ENCODE measurements at regions not wholly inside any gene's neighbourhood (a gene's known extent, or its start where the extent isn't known, plus 50 kb on each side); places are given as distances from the start of the nearest gene placed in this dataset.

GRCh38 chr7:39808796-39809481 lies 141.1 kb upstream of the CDK13 start:
- H3K36me3 ChIP-seq (replicated peaks; ENCODE audit: low read depth, low read length): no peaks in the 10 kb centered on the region
- no peak overlapping the region for H3K4me3 ChIP-seq (ENCODE audit: low read length)
- H4K20me1 ChIP-seq (ENCODE audit: insufficient read depth, low read length): no peaks in the 10 kb centered on the region
- H2AFZ ChIP-seq (ENCODE audit: low read depth, low read length): no peak overlapping the region
- no peak overlapping the region for H3K27ac ChIP-seq (ENCODE audit: low read length)
- peaks cover 8% of the 10 kb centered on the region; the same call in 1 of the 2 replicates for H3K27me3 ChIP-seq (ENCODE audit: low read depth, low read length)
- H3K4me1 ChIP-seq (ENCODE audit: low read length): peaks cover 4% of the 10 kb centered on the region; the same call in 1 of the 2 replicates
- no peak overlapping the region for H3K9ac ChIP-seq (ENCODE audit: low read length)
- no peaks in the 10 kb centered on the region for H3K79me2 ChIP-seq (ENCODE audit: low read length)
- TF ChIP-seq CTCF (IDR thresholded peaks at IDR 0.05; ENCODE audit: low read depth, low read length) (no peak), EZH2phosphoT487 (IDR thresholded peaks at IDR 0.05; ENCODE audit: low read depth) (no peak)
- no peaks in the 10 kb centered on the region for H3K9me3 ChIP-seq (ENCODE audit: insufficient read depth, low read length)
- H3K4me2 ChIP-seq (ENCODE audit: low read length): no peak overlapping the region

- no peak overlapping the region for H3K27ac ChIP-seq (ENCODE audit: low read length)
- no peak overlapping the region for H3K4me3 ChIP-seq (ENCODE audit: low read length)
- TF ChIP-seq CTCF (IDR thresholded peaks at IDR 0.05; ENCODE audit: low read depth, low read length) (no peak), EZH2phosphoT487 (IDR thresholded peaks at IDR 0.05; ENCODE audit: low read depth) (no peak)
- H3K9ac ChIP-seq (ENCODE audit: low read length): no peak overlapping the region
- H3K9me3 ChIP-seq (ENCODE audit: insufficient read depth, low read length): no peaks in the 10 kb centered on the region
- no peaks in the 10 kb centered on the region for H4K20me1 ChIP-seq (ENCODE audit: insufficient read depth, low read length)
- no peaks in the 10 kb centered on the region for H3K36me3 ChIP-seq (replicated peaks; ENCODE audit: low read depth, low read length)
- H3K27me3 ChIP-seq (ENCODE audit: low read depth, low read length): peaks cover 21% of the 10 kb centered on the region
- H3K4me2 ChIP-seq (ENCODE audit: low read length): no peak overlapping the region
- H3K4me1 ChIP-seq (ENCODE audit: low read length): peaks cover 4% of the 10 kb centered on the region; the same call in 1 of the 2 replicates
- H2AFZ ChIP-seq (ENCODE audit: low read depth, low read length): no peak overlapping the region
- no peaks in the 10 kb centered on the region for H3K79me2 ChIP-seq (ENCODE audit: low read length)
These were observed 139.8 kb upstream of the CDK13 start for GRCh38 chr7:39810204-39810642.

GRCh38 chr7:39810710-39811109 lies 139.3 kb upstream of the CDK13 start:
- Histone ChIP-seq H3K4me1 (ENCODE audit: low read length) (peaks cover 4% of the 10 kb centered on the region; the same call in 1 of the 2 replicates), H3K4me3 (ENCODE audit: low read length) (no peak overlapping the region), H3K9ac (ENCODE audit: low read length) (no peak overlapping the region), H4K20me1 (ENCODE audit: insufficient read depth, low read length) (no peaks in the 10 kb centered on the region), H3K27ac (ENCODE audit: low read length) (no peak overlapping the region), H3K27me3 (ENCODE audit: low read depth, low read length) (peaks cover 26% of the 10 kb centered on the region), H3K79me2 (ENCODE audit: low read length) (no peaks in the 10 kb centered on the region), H3K36me3 (replicated peaks; ENCODE audit: low read depth, low read length) (no peaks in the 10 kb centered on the region), H3K9me3 (ENCODE audit: insufficient read depth, low read length) (no peaks in the 10 kb centered on the region), H2AFZ (ENCODE audit: low read depth, low read length) (no peak overlapping the region), H3K4me2 (ENCODE audit: low read length) (no peak overlapping the region)
- no peak for TF ChIP-seq EZH2phosphoT487 (IDR thresholded peaks at IDR 0.05; ENCODE audit: low read depth)
- no peak for TF ChIP-seq CTCF (IDR thresholded peaks at IDR 0.05; ENCODE audit: low read depth, low read length)

GRCh38 chr7:39811161-39811614 lies 138.9 kb upstream of the CDK13 start:
- no peak overlapping the region for H3K4me2 ChIP-seq (ENCODE audit: low read length)
- no peaks in the 10 kb centered on the region for H3K9me3 ChIP-seq (ENCODE audit: insufficient read depth, low read length)
- no peaks in the 10 kb centered on the region for H3K79me2 ChIP-seq (ENCODE audit: low read length)
- H3K4me1 ChIP-seq (ENCODE audit: low read length): peaks cover 4% of the 10 kb centered on the region; the same call in 1 of the 2 replicates
- TF ChIP-seq EZH2phosphoT487 (IDR thresholded peaks at IDR 0.05; ENCODE audit: low read depth) (no peak), CTCF (IDR thresholded peaks at IDR 0.05; ENCODE audit: low read depth, low read length) (no peak)
- H4K20me1 ChIP-seq (ENCODE audit: insufficient read depth, low read length): no peaks in the 10 kb centered on the region
- H3K27ac ChIP-seq (ENCODE audit: low read length): no peak overlapping the region
- H3K4me3 ChIP-seq (ENCODE audit: low read length): no peak overlapping the region
- H3K9ac ChIP-seq (ENCODE audit: low read length): no peak overlapping the region
- H3K27me3 ChIP-seq (ENCODE audit: low read depth, low read length): peaks cover 31% of the 10 kb centered on the region
- no peak overlapping the region for H2AFZ ChIP-seq (ENCODE audit: low read depth, low read length)
- H3K36me3 ChIP-seq (replicated peaks; ENCODE audit: low read depth, low read length): no peaks in the 10 kb centered on the region

Measured in OCI-LY3 (cell line).